Activated naive CD4-positive, alpha-beta T cell treated with anti-CD3 and anti-CD28 coated beads, Interleukin-2, amount 50 U/mL, for 72 hours (primary cell): ENCODE measurements at regions not wholly inside any gene's neighbourhood (a gene's known extent, or its start where the extent isn't known, plus 50 kb on each side); places are given as distances from the start of the nearest gene placed in this dataset.
"Not testable (repeated sequence)": the region's sequence is repeated elsewhere in the genome, so short reads cannot be mapped to it uniquely, and the experiment has no call there.

Experiments
- ATAC-seq, 2 donors: fragments of 150-1000 bp; cut with Tn5 transposase; 2 replicates each; pipeline ENCODE4 v1.10.0; 2021; ENCODE audit warnings: mild to moderate bottlenecking in 2 of 2, moderate library complexity in 2 of 2
- DNase-seq, 2 donors: peaks; one replicate each; pipeline ENCODE4 v3.0.0; 2021 to 2022; ENCODE audit warnings: low spot score in 2 of 2
- H3K27ac Mint-ChIP-seq, 2 donors: one replicate each; pipeline ENCODE4 v1.8.0; 2022; ENCODE audit warnings: mild to moderate bottlenecking in 2 of 2, mixed read lengths in 2 of 2
- H3K36me3 Mint-ChIP-seq, 2 donors: one replicate each; pipeline ENCODE4 v1.8.0; 2022; ENCODE audit warnings: mixed read lengths in 2 of 2
- H3K9me3 Mint-ChIP-seq, 2 donors: one replicate each; pipeline ENCODE4 v1.8.0; 2022; ENCODE audit warnings: mixed read lengths in 2 of 2

- H3K36me3 Mint-ChIP-seq, result no peaks in the 10 kb centered on the region
- ATAC-seq, result no peak
Observed at GRCh38 chr7:159229683-159230475, 85.2 kb upstream of the VIPR2 start.

GRCh38 chr7:159227433-159227832 is 82.8 kb upstream of the VIPR2 start:
- no peak for DNase-seq
- Mint-ChIP-seq H3K9me3 (no peaks in the 10 kb centered on the region), H3K36me3 (no peaks in the 10 kb centered on the region), H3K27ac (no peak overlapping the region)
- no peak for ATAC-seq

More at GRCh38 chr7:159229683-159230475, 85.2 kb upstream of the VIPR2 start:
- no peak for DNase-seq
- no peak overlapping the region for H3K27ac Mint-ChIP-seq
- no peaks in the 10 kb centered on the region for H3K9me3 Mint-ChIP-seq

GRCh38 chr7:159226011-159226702 is 81.5 kb upstream of the VIPR2 start:
- H3K36me3 Mint-ChIP-seq, result no peaks in the 10 kb centered on the region
- ATAC-seq (no peak), DNase-seq (no peak)
- no peak overlapping the region for H3K27ac Mint-ChIP-seq
- no peaks in the 10 kb centered on the region for H3K9me3 Mint-ChIP-seq

GRCh38 chr7:159218607-159219006 is 73.9 kb upstream of the VIPR2 start:
- Mint-ChIP-seq H3K27ac (no peak overlapping the region), H3K36me3 (no peaks in the 10 kb centered on the region), H3K9me3 (no peaks in the 10 kb centered on the region)
- ATAC-seq, result no peak
- DNase-seq, result no peak

GRCh38 chr7:159218170-159218569 is 73.5 kb upstream of the VIPR2 start:
- no peak for ATAC-seq
- no peak for DNase-seq
- no peaks in the 10 kb centered on the region for H3K36me3 Mint-ChIP-seq
- no peaks in the 10 kb centered on the region for H3K9me3 Mint-ChIP-seq
- H3K27ac Mint-ChIP-seq, result no peak overlapping the region

- no peak for DNase-seq
- ATAC-seq, result no peak
- H3K27ac Mint-ChIP-seq, result no peak overlapping the region
- peaks cover 0 to 3% of the 10 kb centered on the region in 2 donors for H3K9me3 Mint-ChIP-seq
- no peaks in the 10 kb centered on the region for H3K36me3 Mint-ChIP-seq
Observed at GRCh38 chr7:159215076-159215475, 70.4 kb upstream of the VIPR2 start.

GRCh38 chr7:159213253-159213652 is 68.6 kb upstream of the VIPR2 start:
- ATAC-seq, result no peak
- no peak overlapping the region for H3K27ac Mint-ChIP-seq

GRCh38 chr7:159212226-159212625 is 67.6 kb upstream of the VIPR2 start:
- no peaks in the 10 kb centered on the region for H3K36me3 Mint-ChIP-seq
- ATAC-seq (no peak), DNase-seq (no peak)
- H3K27ac Mint-ChIP-seq, result no peak overlapping the region
- peaks cover 0 to 3% of the 10 kb centered on the region in 2 donors for H3K9me3 Mint-ChIP-seq

More at GRCh38 chr7:159213253-159213652, 68.6 kb upstream of the VIPR2 start:
- Mint-ChIP-seq H3K36me3 (no peaks in the 10 kb centered on the region), H3K9me3 (peaks cover 0 to 3% of the 10 kb centered on the region in 2 donors)
- DNase-seq, result no peak

- no peak for DNase-seq
- H3K9me3 Mint-ChIP-seq, result peaks cover 0 to 3% of the 10 kb centered on the region in 2 donors
- ATAC-seq, result no peak
- H3K36me3 Mint-ChIP-seq, result no peaks in the 10 kb centered on the region
- H3K27ac Mint-ChIP-seq, result no peak overlapping the region
Observed at GRCh38 chr7:159211540-159212182, 67.0 kb upstream of the VIPR2 start.

- Mint-ChIP-seq H3K9me3 (peaks cover 0 to 3% of the 10 kb centered on the region in 2 donors), H3K27ac (no peak overlapping the region), H3K36me3 (no peaks in the 10 kb centered on the region)
- no peak for ATAC-seq
- no peak for DNase-seq
Observed at GRCh38 chr7:159210581-159211235, 66.0 kb upstream of the VIPR2 start.

GRCh38 chr7:159209429-159209828 is 64.8 kb upstream of the VIPR2 start:
- Mint-ChIP-seq H3K9me3 (peaks cover 0 to 3% of the 10 kb centered on the region in 2 donors), H3K27ac (no peak overlapping the region), H3K36me3 (no peaks in the 10 kb centered on the region)
- DNase-seq, result no peak
- ATAC-seq, result peak in 1 of 2 donors; percentile 32

- Mint-ChIP-seq H3K36me3 (no peaks in the 10 kb centered on the region), H3K9me3 (peaks cover 0 to 3% of the 10 kb centered on the region in 2 donors), H3K27ac (no peak overlapping the region)
- ATAC-seq, result no peak
- no peak for DNase-seq
Observed at GRCh38 chr7:159207951-159208350, 63.3 kb upstream of the VIPR2 start.

- H3K9me3 Mint-ChIP-seq, result peaks cover 0 to 3% of the 10 kb centered on the region in 2 donors
- peak in 1 of 2 donors; percentile 63 for ATAC-seq
- DNase-seq, result no peak
- no peak overlapping the region for H3K27ac Mint-ChIP-seq
- H3K36me3 Mint-ChIP-seq, result no peaks in the 10 kb centered on the region
Observed at GRCh38 chr7:159207393-159207792, 62.7 kb upstream of the VIPR2 start.

- H3K27ac Mint-ChIP-seq, result no peak overlapping the region
- ATAC-seq (no peak), DNase-seq (no peak)
- peaks cover 0 to 3% of the 10 kb centered on the region in 2 donors for H3K9me3 Mint-ChIP-seq
- no peaks in the 10 kb centered on the region for H3K36me3 Mint-ChIP-seq
Observed at GRCh38 chr7:159205833-159206232, 61.2 kb upstream of the VIPR2 start.

GRCh38 chr7:159204664-159205063 is 60.0 kb upstream of the VIPR2 start:
- Mint-ChIP-seq H3K36me3 (no peaks in the 10 kb centered on the region), H3K27ac (no peak overlapping the region), H3K9me3 (no peaks in the 10 kb centered on the region)
- ATAC-seq, result no peak
- DNase-seq, result no peak

- not testable (repeated sequence) for ATAC-seq, H3K27ac Mint-ChIP-seq, H3K36me3 Mint-ChIP-seq, H3K9me3 Mint-ChIP-seq, DNase-seq
Observed at GRCh38 chr7:159203253-159203652, 58.6 kb upstream of the VIPR2 start.
